HCT116 (cell line): ENCODE measurements at regions not wholly inside any gene's neighbourhood (a gene's known extent, or its start where the extent isn't known, plus 50 kb on each side); places are given as distances from the start of the nearest gene placed in this dataset.

ENCODE experiments used
- ATAC-seq: fragments of 200-7000 bp; cut with Tn5 transposase; 2 replicates; pipeline ENCODE4 v1.9.1; 2020; ENCODE audit warnings: mild to moderate bottlenecking, moderate library complexity
- BruUV-seq: library from RNA; stranded (reverse); fragments of 400-500 nt; replicated peaks from 2 replicates; lab custom pipeline; 2021; lab: Mats Ljungman, UMichigan
- CTCF ChIA-PET: fragments of 300-600 bp; sonication (Branson Sonifier 250); formaldehyde crosslinking; loops from one replicate; lab custom pipeline; 2021; ENCODE audit warnings: antibody characterized with exemption; lab: Charles Lee
- POLR2A ChIA-PET: fragments of 300-600, 350-600 bp; sonication (Branson Sonifier 250); formaldehyde crosslinking; loops from one replicate; lab custom pipeline; 2021; ENCODE audit warnings: antibody characterized with exemption; lab: Charles Lee
- RAD21 ChIA-PET, 2 experiments: fragments of 300-600 bp; sonication (Branson Sonifier 250); formaldehyde crosslinking; loops; one replicate each; lab custom pipeline; 2023; ENCODE audit warnings: low total read pairs in 2 of 2; ENCODE audit not compliant: uncharacterized antibody in 2 of 2, unreplicated experiment in 2 of 2, low non-redundant PET in 1 of 2; lab: Charles Lee
- DNase-seq: peaks from one replicate; pipeline ENCODE4 v3.0.0-alpha.2; 2010; ENCODE audit warnings: low read depth, low spot score
- H2AFZ ChIP-seq: fragments of 200-600 bp; shearing (Covaris generic), sonication (generic); 2 replicates; pipeline ENCODE4 v1.6.1; 2017; ENCODE audit warnings: low read depth, mixed run types, mixed read lengths, antibody characterized with exemption, low read length; ENCODE audit not compliant: poor library complexity, severe bottlenecking
- H3K27ac ChIP-seq: 2 replicates; pipeline ENCODE4 v1.5.1; 2012; ENCODE audit warnings: low read depth, low read length
- H3K27me3 ChIP-seq: fragments of 200-600 bp; sonication (generic); 2 replicates; pipeline ENCODE4 v1.6.1; 2016; ENCODE audit warnings: mixed run types, low read length, mixed read lengths; ENCODE audit not compliant: insufficient read depth
- H3K36me3 ChIP-seq, 2 experiments: fragments of 200-500 bp in 1 of 2; fragments of 200-600 bp in 1 of 2; sonication (Bioruptor generic) in 1 of 2; sonication (generic) in 1 of 2; 2 replicates each; pipeline versions ENCODE4 v1.5.1 to v1.6.1; 2014 to 2016; ENCODE audit warnings: low read length in 2 of 2, inconsistent platforms in 1 of 2, mixed read lengths in 1 of 2, mixed run types in 1 of 2; ENCODE audit not compliant: insufficient read depth in 2 of 2, control insufficient read depth in 1 of 2
- H3K4me1 ChIP-seq, 2 experiments: fragments of 200-600 bp in 1 of 2; sonication (generic) in 1 of 2; 2 replicates each; pipeline versions ENCODE4 v1.5.1 to v1.6.1; 2012 to 2017; ENCODE audit warnings: low read length in 2 of 2, inconsistent platforms in 1 of 2, mild to moderate bottlenecking in 1 of 2, mixed read lengths in 1 of 2, mixed run types in 1 of 2, moderate library complexity in 1 of 2; ENCODE audit not compliant: insufficient read depth in 2 of 2, control insufficient read depth in 1 of 2
- H3K4me2 ChIP-seq: fragments of 200-600 bp; sonication (generic); 2 replicates; pipeline ENCODE4 v1.6.1; 2017; ENCODE audit warnings: mixed run types, low read length, mixed read lengths
- H3K4me3 ChIP-seq, 2 experiments: fragments of 200-600 bp in 1 of 2; sonication (generic) in 1 of 2; replicated peaks in 1 of 2; 2 replicates each; pipeline ENCODE4 v1.5.1; 2011 to 2016; ENCODE audit warnings: low read length in 2 of 2, control low read depth in 1 of 2, low read depth in 1 of 2, mild to moderate bottlenecking in 1 of 2, mixed read lengths in 1 of 2, mixed run types in 1 of 2
- H3K79me2 ChIP-seq: fragments of 200-600 bp; sonication (generic); 2 replicates; pipeline ENCODE4 v1.6.1; 2017; ENCODE audit warnings: mild to moderate bottlenecking, mixed run types, low read length, moderate library complexity, mixed read lengths; ENCODE audit not compliant: insufficient read depth
- H3K9ac ChIP-seq: fragments of 200-600 bp; sonication (generic); 2 replicates; pipeline ENCODE4 v1.6.1; 2016; ENCODE audit warnings: low read length, mixed read lengths
- H3K9me2 ChIP-seq: fragments of 200-600 bp; sonication (generic), shearing (Covaris generic); 2 replicates; pipeline ENCODE4 v1.6.1; 2017; ENCODE audit warnings: mixed run types, mild to moderate bottlenecking, moderate library complexity; ENCODE audit not compliant: insufficient read depth
- H3K9me3 ChIP-seq, 2 experiments: fragments of 200-500 bp in 1 of 2; fragments of 200-600 bp in 1 of 2; sonication (Bioruptor generic) in 1 of 2; sonication (generic) in 1 of 2; 2 replicates each; pipeline ENCODE4 v1.6.1; 2014 to 2017; ENCODE audit warnings: low read length in 2 of 2, mixed read lengths in 2 of 2, inconsistent platforms in 1 of 2, low read depth in 1 of 2, mild to moderate bottlenecking in 1 of 2, mixed run types in 1 of 2, moderate library complexity in 1 of 2; ENCODE audit not compliant: control insufficient read depth in 1 of 2, insufficient read depth in 1 of 2
- H4K20me1 ChIP-seq: fragments of 200-600 bp; sonication (generic), shearing (Covaris generic); 2 replicates; pipeline ENCODE4 v1.6.1; 2017; ENCODE audit warnings: mixed run types, mild to moderate bottlenecking, moderate library complexity; ENCODE audit not compliant: insufficient read depth
- CEBPB ChIP-seq: IDR thresholded peaks from 2 replicates; pipeline ENCODE4 v1.6.1; 2012; ENCODE audit warnings: low read depth
- EZH2 ChIP-seq: fragments of 200-600 bp; sonication (generic); IDR thresholded peaks from 2 replicates; pipeline ENCODE4 v1.6.1; 2017; ENCODE audit warnings: antibody characterized with exemption, mixed run types
- EZH2phosphoT487 ChIP-seq: fragments of 200-600 bp; IDR thresholded peaks from 2 replicates; pipeline ENCODE4 v1.6.1; 2018; ENCODE audit warnings: antibody characterized with exemption, borderline replicate concordance
- FOSL1 ChIP-seq: IDR thresholded peaks from 2 replicates; pipeline ENCODE4 v1.6.1; 2012; ENCODE audit warnings: low read depth
- MAX ChIP-seq: IDR thresholded peaks from 2 replicates; pipeline ENCODE4 v1.6.1; 2012
- RAD21 ChIP-seq: IDR thresholded peaks from 2 replicates; pipeline ENCODE4 v1.6.1; 2012; ENCODE audit warnings: low read depth, mild to moderate bottlenecking
- SRF ChIP-seq: IDR thresholded peaks from 2 replicates; pipeline ENCODE4 v1.6.1; 2012; ENCODE audit warnings: low read depth
- ZFX ChIP-seq: fragments of 450-650 bp; IDR thresholded peaks from 2 replicates; pipeline ENCODE4 v1.6.1; 2017
- intact Hi-C: fragments of 100-400 bp; cut with micrococcal nuclease; formaldehyde crosslinking; loops from 2 replicates; pipeline ENCODE4 v1.10.0; 2022
- TF ChIP-seq, protein P1 (sequence below): IDR thresholded peaks from 2 replicates; pipeline ENCODE4 v1.6.1; 2012; ENCODE audit warnings: low read depth

GRCh38 chr3:110974902-110975301 lies 96.7 kb upstream of the NECTIN3 start:
- no peak overlapping the region for H3K4me2 ChIP-seq
- no peaks in the 10 kb centered on the region for H3K27me3 ChIP-seq
- H3K27ac ChIP-seq, result no peak overlapping the region
- H3K9ac ChIP-seq, result no peak overlapping the region
- TF ChIP-seq FOSL1, result no peak
- no peak for TF ChIP-seq MAX
- TF ChIP-seq, protein P1, sequence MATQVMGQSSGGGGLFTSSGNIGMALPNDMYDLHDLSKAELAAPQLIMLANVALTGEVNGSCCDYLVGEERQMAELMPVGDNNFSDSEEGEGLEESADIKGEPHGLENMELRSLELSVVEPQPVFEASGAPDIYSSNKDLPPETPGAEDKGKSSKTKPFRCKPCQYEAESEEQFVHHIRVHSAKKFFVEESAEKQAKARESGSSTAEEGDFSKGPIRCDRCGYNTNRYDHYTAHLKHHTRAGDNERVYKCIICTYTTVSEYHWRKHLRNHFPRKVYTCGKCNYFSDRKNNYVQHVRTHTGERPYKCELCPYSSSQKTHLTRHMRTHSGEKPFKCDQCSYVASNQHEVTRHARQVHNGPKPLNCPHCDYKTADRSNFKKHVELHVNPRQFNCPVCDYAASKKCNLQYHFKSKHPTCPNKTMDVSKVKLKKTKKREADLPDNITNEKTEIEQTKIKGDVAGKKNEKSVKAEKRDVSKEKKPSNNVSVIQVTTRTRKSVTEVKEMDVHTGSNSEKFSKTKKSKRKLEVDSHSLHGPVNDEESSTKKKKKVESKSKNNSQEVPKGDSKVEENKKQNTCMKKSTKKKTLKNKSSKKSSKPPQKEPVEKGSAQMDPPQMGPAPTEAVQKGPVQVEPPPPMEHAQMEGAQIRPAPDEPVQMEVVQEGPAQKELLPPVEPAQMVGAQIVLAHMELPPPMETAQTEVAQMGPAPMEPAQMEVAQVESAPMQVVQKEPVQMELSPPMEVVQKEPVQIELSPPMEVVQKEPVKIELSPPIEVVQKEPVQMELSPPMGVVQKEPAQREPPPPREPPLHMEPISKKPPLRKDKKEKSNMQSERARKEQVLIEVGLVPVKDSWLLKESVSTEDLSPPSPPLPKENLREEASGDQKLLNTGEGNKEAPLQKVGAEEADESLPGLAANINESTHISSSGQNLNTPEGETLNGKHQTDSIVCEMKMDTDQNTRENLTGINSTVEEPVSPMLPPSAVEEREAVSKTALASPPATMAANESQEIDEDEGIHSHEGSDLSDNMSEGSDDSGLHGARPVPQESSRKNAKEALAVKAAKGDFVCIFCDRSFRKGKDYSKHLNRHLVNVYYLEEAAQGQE, result no peak
- no peak for TF ChIP-seq RAD21
- intact Hi-C loops, result no loop called here
- ChIA-PET POLR2A (no interaction called here), CTCF (no interaction called here), RAD21 (no interaction called here)
- no peak for DNase-seq
- H3K79me2 ChIP-seq, result no peaks in the 10 kb centered on the region
- no peaks in the 10 kb centered on the region for H3K4me1 ChIP-seq
- H3K9me3 ChIP-seq, result peaks cover 0 to 8% of the 10 kb centered on the region in 2 experiments; a peak in 1 of 4 replicates
- ATAC-seq, result no peak
- H3K4me3 ChIP-seq, result no peak overlapping the region
- H2AFZ ChIP-seq, result no peak overlapping the region
- H3K36me3 ChIP-seq, result no peaks in the 10 kb centered on the region
- no TSS peak for BruUV-seq
- H3K9me2 ChIP-seq, result 0 out of 2 replicates have a peak, but pooled peaks cover 3% of the 10 kb centered on the region
- H4K20me1 ChIP-seq, result no peaks in the 10 kb centered on the region

DNA sequence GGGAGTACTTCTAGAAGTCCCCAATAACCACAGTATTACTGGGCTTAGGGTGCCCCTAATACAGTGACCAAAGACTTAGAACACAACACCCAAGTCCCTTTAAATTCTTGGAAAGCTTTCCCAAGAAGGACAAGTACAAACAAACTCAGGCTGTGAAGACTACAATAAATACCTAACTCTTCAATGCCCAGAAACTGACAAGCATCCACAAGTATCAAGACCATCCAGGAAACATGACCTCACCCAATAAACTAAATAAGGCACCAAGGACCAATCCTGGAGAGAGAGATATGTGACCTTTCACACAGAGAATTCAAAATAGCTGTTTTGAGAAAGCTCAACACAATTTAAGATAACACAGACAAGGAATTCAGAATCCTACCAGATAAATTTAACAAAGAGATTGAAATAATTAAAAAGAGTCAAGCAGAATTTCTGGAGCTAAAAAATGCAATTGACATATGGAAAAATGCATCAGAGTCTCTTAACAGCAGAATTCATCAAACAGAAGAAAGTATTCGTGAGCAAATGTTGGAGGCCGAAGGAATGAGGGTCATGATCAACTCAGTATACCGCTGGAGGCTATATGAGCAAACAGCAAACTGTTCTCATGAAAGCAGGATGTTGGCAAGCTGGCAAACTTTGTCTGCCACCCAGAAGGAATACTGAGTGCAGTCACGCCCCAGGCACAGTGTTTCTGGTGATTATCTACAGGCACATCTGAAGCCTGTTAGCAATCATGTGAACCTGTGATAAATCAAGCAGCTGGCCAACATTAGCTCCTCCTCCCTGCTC lies 87.0 kb upstream of the NECTIN3 start:
- H3K4me2 ChIP-seq, result no peak overlapping the region
- H3K36me3 ChIP-seq, result no peaks in the 10 kb centered on the region
- no TSS peak for BruUV-seq
- CTCF ChIA-PET, result no interaction called here
- 0 out of 2 replicates have a peak, but pooled peaks cover 2% of the 10 kb centered on the region for H3K9me2 ChIP-seq
- H3K27me3 ChIP-seq, result no peaks in the 10 kb centered on the region
- no peak for DNase-seq
- H3K9me3 ChIP-seq, result no peaks in the 10 kb centered on the region
- H3K27ac ChIP-seq, result no peak overlapping the region
- RAD21 ChIA-PET, result no interaction called here
- H3K4me1 ChIP-seq, result no peaks in the 10 kb centered on the region
- H4K20me1 ChIP-seq, result no peaks in the 10 kb centered on the region
- no peak overlapping the region for H3K4me3 ChIP-seq
- intact Hi-C loops, result no loop called here
- POLR2A ChIA-PET, result no interaction called here
- no peak overlapping the region for H3K9ac ChIP-seq
- ATAC-seq, result no peak
- H2AFZ ChIP-seq, result no peak overlapping the region
- H3K79me2 ChIP-seq, result no peaks in the 10 kb centered on the region
- TF ChIP-seq SRF, result no peak
- TF ChIP-seq ZFX, result no peak
- TF ChIP-seq, protein P1, result no peak
- no peak for TF ChIP-seq EZH2
- no peak for TF ChIP-seq EZH2phosphoT487
- no peak for TF ChIP-seq CEBPB
